ENCODE measurements at regions not wholly inside any gene's neighbourhood (a gene's known extent, or its start where the extent isn't known, plus 50 kb on each side); places are given as distances from the start of the nearest gene placed in this dataset.

- TF ChIP-seq, protein P1, sequence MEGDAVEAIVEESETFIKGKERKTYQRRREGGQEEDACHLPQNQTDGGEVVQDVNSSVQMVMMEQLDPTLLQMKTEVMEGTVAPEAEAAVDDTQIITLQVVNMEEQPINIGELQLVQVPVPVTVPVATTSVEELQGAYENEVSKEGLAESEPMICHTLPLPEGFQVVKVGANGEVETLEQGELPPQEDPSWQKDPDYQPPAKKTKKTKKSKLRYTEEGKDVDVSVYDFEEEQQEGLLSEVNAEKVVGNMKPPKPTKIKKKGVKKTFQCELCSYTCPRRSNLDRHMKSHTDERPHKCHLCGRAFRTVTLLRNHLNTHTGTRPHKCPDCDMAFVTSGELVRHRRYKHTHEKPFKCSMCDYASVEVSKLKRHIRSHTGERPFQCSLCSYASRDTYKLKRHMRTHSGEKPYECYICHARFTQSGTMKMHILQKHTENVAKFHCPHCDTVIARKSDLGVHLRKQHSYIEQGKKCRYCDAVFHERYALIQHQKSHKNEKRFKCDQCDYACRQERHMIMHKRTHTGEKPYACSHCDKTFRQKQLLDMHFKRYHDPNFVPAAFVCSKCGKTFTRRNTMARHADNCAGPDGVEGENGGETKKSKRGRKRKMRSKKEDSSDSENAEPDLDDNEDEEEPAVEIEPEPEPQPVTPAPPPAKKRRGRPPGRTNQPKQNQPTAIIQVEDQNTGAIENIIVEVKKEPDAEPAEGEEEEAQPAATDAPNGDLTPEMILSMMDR (IDR thresholded peaks at IDR 0.05; ENCODE audit: borderline replicate concordance), result no peak
- intact Hi-C loops (cut with micrococcal nuclease), result no loop called here
- H3K4me1 ChIP-seq, result peaks cover 25% of the 10 kb centered on the region
- no peak overlapping the region for H3K4me3 ChIP-seq
- no peak overlapping the region for H3K27ac ChIP-seq (replicated peaks)
- no peaks in the 10 kb centered on the region for H3K27me3 ChIP-seq (ENCODE audit: low read depth)
- no peaks in the 10 kb centered on the region for H3K36me3 ChIP-seq
- DNase-seq, result no peak
- H3K9me3 ChIP-seq (replicated peaks), result no peaks in the 10 kb centered on the region
These were observed 510.4 kb upstream of the ADAMTS5 start for GRCh38 chr21:27477296-27477695.

DNA sequence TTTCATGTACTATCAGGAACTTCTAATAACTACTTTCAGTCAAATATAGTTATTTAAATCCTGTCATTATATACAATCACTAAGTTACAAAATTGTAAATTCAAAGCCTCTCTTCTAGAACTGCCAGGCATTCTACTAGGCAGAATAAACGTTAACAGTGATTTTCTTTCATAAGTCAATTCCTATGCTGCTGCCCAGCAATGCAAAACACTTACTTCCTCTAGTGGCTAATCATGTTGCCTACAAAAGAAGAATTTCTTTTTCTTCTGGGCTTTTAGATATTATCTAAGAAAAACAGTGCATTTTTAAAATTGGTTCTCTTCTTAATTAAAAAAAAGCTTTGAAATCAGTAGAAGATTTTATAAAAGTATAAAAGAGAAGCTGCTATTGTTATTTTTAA lies 509.8 kb upstream of the ADAMTS5 start:
- Histone ChIP-seq H3K9me3 (replicated peaks) (no peaks in the 10 kb centered on the region), H3K4me1 (peaks cover 25% of the 10 kb centered on the region), H3K36me3 (no peaks in the 10 kb centered on the region), H3K4me3 (no peak overlapping the region), H3K27me3 (ENCODE audit: low read depth) (no peaks in the 10 kb centered on the region), H3K27ac (replicated peaks) (no peak overlapping the region)
- intact Hi-C loops (cut with micrococcal nuclease), result no loop called here
- DNase-seq, result no peak
- TF ChIP-seq, protein P1 (IDR thresholded peaks at IDR 0.05; ENCODE audit: borderline replicate concordance), result peak; percentile 72

DNA sequence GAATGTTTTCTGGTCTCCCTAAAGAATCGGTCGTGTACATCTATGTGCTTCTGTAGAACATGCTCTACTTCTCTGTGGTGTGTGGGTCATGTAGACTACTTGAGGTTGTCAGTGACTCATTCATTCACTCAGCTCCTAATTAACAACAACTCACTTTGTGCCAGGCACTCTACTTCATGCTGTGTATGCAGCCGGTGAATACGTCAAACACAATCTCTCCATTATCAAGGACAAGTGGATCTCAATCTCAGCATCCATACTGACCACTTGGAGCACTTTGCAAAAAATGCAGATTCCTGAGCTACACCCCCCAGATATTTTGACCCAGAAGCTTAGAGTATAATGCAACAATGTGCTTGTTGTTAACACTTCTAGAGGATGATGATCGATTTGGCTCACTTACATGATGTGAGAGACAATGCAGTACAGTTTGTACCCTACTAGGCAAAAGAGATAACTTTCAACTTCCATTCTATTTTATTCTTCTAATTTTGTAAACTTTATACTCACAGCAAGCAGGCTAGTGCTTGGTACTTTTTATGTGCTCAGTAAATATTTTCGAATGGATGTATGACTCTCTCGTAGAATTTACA lies 508.6 kb upstream of the ADAMTS5 start:
- Histone ChIP-seq H3K27ac (replicated peaks) (no peak overlapping the region), H3K9me3 (replicated peaks) (no peaks in the 10 kb centered on the region), H3K4me1 (peaks cover 25% of the 10 kb centered on the region), H3K27me3 (ENCODE audit: low read depth) (no peaks in the 10 kb centered on the region), H3K36me3 (no peaks in the 10 kb centered on the region), H3K4me3 (no peak overlapping the region)
- no peak for DNase-seq
- intact Hi-C loops (cut with micrococcal nuclease), result no loop called here
- TF ChIP-seq, protein P1 (IDR thresholded peaks at IDR 0.05; ENCODE audit: borderline replicate concordance), result no peak

- H3K4me3 ChIP-seq, result no peak overlapping the region
- TF ChIP-seq, protein P1 (IDR thresholded peaks at IDR 0.05; ENCODE audit: borderline replicate concordance), result no peak
- H3K27me3 ChIP-seq (ENCODE audit: low read depth), result no peaks in the 10 kb centered on the region
- H3K27ac ChIP-seq (replicated peaks), result no peak overlapping the region
- no peak for DNase-seq
- no peaks in the 10 kb centered on the region for H3K36me3 ChIP-seq
- H3K4me1 ChIP-seq, result no peaks in the 10 kb centered on the region
- intact Hi-C loops (cut with micrococcal nuclease), result no loop called here
- H3K9me3 ChIP-seq (replicated peaks), result no peaks in the 10 kb centered on the region
These were observed 500.5 kb upstream of the ADAMTS5 start for GRCh38 chr21:27467366-27467765.

DNA sequence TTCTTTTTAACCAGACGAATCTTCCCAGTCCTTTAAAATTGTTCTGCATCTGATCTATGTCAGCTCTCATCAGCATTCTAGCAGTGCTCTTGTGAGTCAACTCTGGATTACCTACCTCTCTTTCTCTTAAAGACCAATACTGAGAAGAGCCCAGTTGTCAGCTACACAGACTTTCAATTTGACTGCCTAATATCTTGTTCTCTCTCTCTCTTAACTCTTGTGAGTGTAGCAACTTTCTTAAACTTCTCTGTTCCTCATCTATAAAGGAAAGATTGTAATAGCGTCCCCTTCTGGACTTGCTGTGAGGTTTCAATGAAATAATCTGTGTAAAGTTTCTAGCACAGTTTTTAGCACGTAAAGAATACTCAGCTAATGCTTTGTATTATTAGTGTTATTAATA lies 499.3 kb upstream of the ADAMTS5 start:
- H3K9me3 ChIP-seq (replicated peaks), result no peaks in the 10 kb centered on the region
- H3K27me3 ChIP-seq (ENCODE audit: low read depth), result no peaks in the 10 kb centered on the region
- H3K36me3 ChIP-seq, result no peaks in the 10 kb centered on the region
- TF ChIP-seq, protein P1 (IDR thresholded peaks at IDR 0.05; ENCODE audit: borderline replicate concordance), result peak; percentile 21
- intact Hi-C loops (cut with micrococcal nuclease), result no loop called here
- H3K4me1 ChIP-seq, result no peaks in the 10 kb centered on the region
- no peak overlapping the region for H3K27ac ChIP-seq (replicated peaks)
- H3K4me3 ChIP-seq, result no peak overlapping the region
- no peak for DNase-seq

All from left ventricle myocardium inferior (tissue), 1 donor.